CD4-positive, alpha-beta T cell (primary cell): ENCODE measurements at regions not wholly inside any gene's neighbourhood (a gene's known extent, or its start where the extent isn't known, plus 50 kb on each side); places are given as distances from the start of the nearest gene placed in this dataset.

Experiments used
- ATAC-seq: fragments of 200-7000 bp; cut with Tn5 transposase; one replicate; pipeline ENCODE4 v1.10.0; 2022; ENCODE audit warnings: mild to moderate bottlenecking; ENCODE audit not compliant: poor library complexity
- CTCF ChIA-PET: fragments of 350-600 bp; sonication (Branson Sonifier 250); formaldehyde crosslinking; loops from one replicate; lab custom pipeline; 2021; ENCODE audit warnings: antibody characterized with exemption, inconsistent platforms; lab: Charles Lee
- POLR2A ChIA-PET: fragments of 350-600 bp; sonication (Branson Sonifier 250); formaldehyde crosslinking; loops from one replicate; lab custom pipeline; 2021; ENCODE audit warnings: antibody characterized with exemption, inconsistent platforms; lab: Charles Lee
- DNase-seq, 14 experiments: peaks; one replicate each; pipeline ENCODE4 v3.0.0-alpha.2; 2013 to 2020; ENCODE audit warnings: mixed read lengths in 2 of 14
- H3K27ac ChIP-seq, 2 donors: one replicate each; pipeline versions ENCODE4 v1.5.1 to v1.7.0; 2013; ENCODE audit warnings: low read length in 2 of 2, low read depth in 1 of 2, mild to moderate bottlenecking in 1 of 2
- H3K27me3 ChIP-seq, 2 experiments: 1 replicate in 1 of 2; 2 replicates in 1 of 2; pipeline versions ENCODE4 v1.6.1 to v1.7.0; 2013; ENCODE audit warnings: low read length in 2 of 2, control low read depth in 1 of 2, mild to moderate bottlenecking in 1 of 2, moderate library complexity in 1 of 2; ENCODE audit not compliant: insufficient read depth in 2 of 2, control insufficient read depth in 1 of 2
- H3K36me3 ChIP-seq: one replicate; pipeline ENCODE4 v1.6.1; 2013; ENCODE audit warnings: low read length, control low read depth; ENCODE audit not compliant: insufficient read depth
- H3K4me1 ChIP-seq: one replicate; pipeline ENCODE4 v1.6.1; 2013; ENCODE audit warnings: low read length, control low read depth; ENCODE audit not compliant: insufficient read depth
- H3K4me3 ChIP-seq: one replicate; pipeline ENCODE4 v1.5.1; 2013; ENCODE audit warnings: mild to moderate bottlenecking, low read length, moderate library complexity
- H3K9me3 ChIP-seq, 2 experiments: 1 replicate in 1 of 2; 2 replicates in 1 of 2; pipeline versions ENCODE4 v1.6.1 to v1.7.0; 2013; ENCODE audit warnings: low read length in 2 of 2, mild to moderate bottlenecking in 2 of 2, control low read depth in 1 of 2, moderate library complexity in 1 of 2; ENCODE audit not compliant: control insufficient read depth in 1 of 2, insufficient read depth in 1 of 2
- H3K27ac Mint-ChIP-seq: one replicate; pipeline ENCODE4 v1.8.0; 2020; ENCODE audit warnings: mixed read lengths
- H3K27me3 Mint-ChIP-seq: one replicate; pipeline ENCODE4 v1.8.0; 2021; ENCODE audit warnings: mixed read lengths
- H3K36me3 Mint-ChIP-seq: one replicate; pipeline ENCODE4 v1.8.0; 2021; ENCODE audit warnings: low read depth, mixed read lengths
- H3K4me1 Mint-ChIP-seq: one replicate; pipeline ENCODE4 v1.8.0; 2021; ENCODE audit warnings: low read depth, mixed read lengths
- H3K4me3 Mint-ChIP-seq: one replicate; pipeline ENCODE4 v1.8.0; 2020; ENCODE audit warnings: mild to moderate bottlenecking, mixed read lengths
- H3K9me3 Mint-ChIP-seq: one replicate; pipeline ENCODE4 v1.8.0; 2020; ENCODE audit warnings: mixed read lengths
- CTCF ChIP-seq: fragments of 200-600 bp; IDR thresholded peaks from one replicate; pipeline ENCODE4 v1.8.0; 2022; ENCODE audit warnings: antibody characterized with exemption, mild to moderate bottlenecking
- intact Hi-C, 2 experiments: fragments of 100-400 bp; cut with DNase I in 1 of 2; cut with micrococcal nuclease in 1 of 2; formaldehyde crosslinking; loops; one replicate each; pipeline versions ENCODE4 v1.15.1 to v1.9.0; 2023 to 2025; cut with DNase I, micrococcal nuclease

DNA sequence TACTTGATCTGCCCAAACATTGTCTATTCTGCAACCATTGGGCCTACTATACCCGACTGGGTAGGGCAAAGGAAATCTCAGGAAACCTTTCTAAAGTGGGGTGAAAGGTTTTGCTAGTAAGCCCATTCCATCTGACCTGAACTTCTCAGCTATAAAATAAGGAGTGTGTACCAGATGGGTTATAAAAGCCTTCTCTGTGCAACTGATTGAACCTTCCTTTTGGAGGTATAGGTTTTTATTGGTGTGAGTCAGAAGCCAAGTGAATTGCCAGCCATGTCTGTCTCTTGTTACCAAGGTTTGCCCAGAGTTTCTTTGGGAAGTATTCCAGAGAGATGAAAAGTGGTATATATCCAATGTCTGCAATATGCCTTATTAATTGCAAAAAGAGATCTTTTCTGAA, 1271.0 kb upstream of the WWC1 start:
- intact Hi-C loops, result no loop called here
- H3K36me3 Mint-ChIP-seq, result no peaks in the 10 kb centered on the region
- Histone ChIP-seq H3K27me3 (no peaks in the 10 kb centered on the region), H3K4me3 (no peak overlapping the region), H3K36me3 (no peaks in the 10 kb centered on the region), H3K9me3 (peaks cover 0 to 7% of the 10 kb centered on the region in 2 experiments), H3K4me1 (no peaks in the 10 kb centered on the region), H3K27ac (no peak overlapping the region)
- H3K4me3 Mint-ChIP-seq, result no peak overlapping the region
- H3K27ac Mint-ChIP-seq, result no peak overlapping the region
- POLR2A ChIA-PET, result no interaction called here
- CTCF ChIA-PET, result no interaction called here
- DNase-seq (no peak), ATAC-seq (no peak)
- peaks cover 3% of the 10 kb centered on the region for H3K9me3 Mint-ChIP-seq
- no peaks in the 10 kb centered on the region for H3K27me3 Mint-ChIP-seq
- TF ChIP-seq CTCF, result no peak
- H3K4me1 Mint-ChIP-seq, result no peaks in the 10 kb centered on the region

DNA sequence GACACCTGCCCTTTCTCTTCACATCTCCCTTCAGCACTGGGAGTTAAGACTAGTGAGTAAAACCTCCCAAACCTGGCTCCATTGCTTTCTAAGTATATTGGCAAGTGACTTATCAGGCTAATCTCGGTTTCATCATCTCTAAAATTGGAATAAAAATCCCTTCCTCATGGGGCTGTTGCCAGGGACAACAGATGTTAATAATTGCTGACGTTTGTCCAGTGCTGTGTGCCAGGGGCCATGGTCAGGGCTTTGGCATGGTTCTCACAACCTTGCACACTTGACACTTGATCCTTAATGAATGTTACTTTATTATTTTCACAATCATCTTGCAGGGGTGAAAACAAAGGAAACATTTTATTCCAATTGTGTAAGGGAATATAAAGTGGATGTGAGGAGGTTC, 1262.0 kb upstream of the WWC1 start:
- no peaks in the 10 kb centered on the region for H3K4me1 Mint-ChIP-seq
- H3K9me3 ChIP-seq, result no peaks in the 10 kb centered on the region

DNA sequence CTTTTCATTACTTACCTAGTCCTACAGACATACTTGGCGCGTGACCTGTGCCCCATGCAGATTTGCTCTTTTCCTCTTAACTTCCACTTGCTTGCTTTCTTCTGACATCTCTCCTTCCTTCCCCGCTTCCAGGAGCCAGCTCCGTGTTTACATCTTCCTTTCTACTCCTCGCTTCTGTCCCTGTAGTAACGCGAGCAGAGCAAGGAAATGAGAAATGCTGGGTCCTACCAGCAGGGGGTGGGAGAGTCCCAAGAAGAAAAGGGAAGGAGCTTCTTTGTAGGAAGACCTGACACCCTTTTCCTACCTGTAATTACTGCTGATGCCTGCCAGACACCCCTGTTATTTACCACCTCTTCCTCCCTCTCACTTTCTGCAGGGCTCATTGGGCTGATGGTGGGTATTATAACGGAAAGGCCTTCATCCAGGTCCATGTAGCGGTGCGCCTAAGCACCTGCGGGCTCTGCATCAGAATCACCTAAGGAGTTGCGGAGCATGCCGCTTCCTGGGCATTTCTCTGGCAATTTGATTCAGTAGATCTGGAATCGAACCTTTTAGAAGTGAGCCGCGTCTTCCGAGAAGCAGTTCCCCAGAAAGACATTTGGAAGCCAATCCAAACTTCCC, 1260.8 kb upstream of the WWC1 start:
- Histone ChIP-seq H3K36me3 (no peaks in the 10 kb centered on the region), H3K9me3 (no peaks in the 10 kb centered on the region), H3K27me3 (no peaks in the 10 kb centered on the region), H3K4me3 (no peak overlapping the region), H3K27ac (no peak overlapping the region), H3K4me1 (no peaks in the 10 kb centered on the region)
- Mint-ChIP-seq H3K27me3 (no peaks in the 10 kb centered on the region), H3K27ac (no peak overlapping the region), H3K36me3 (no peaks in the 10 kb centered on the region), H3K9me3 (peaks cover 5% of the 10 kb centered on the region), H3K4me1 (no peaks in the 10 kb centered on the region), H3K4me3 (no peak overlapping the region)
- intact Hi-C loops, result no loop called here
- ATAC-seq (no peak), DNase-seq (no peak)
- TF ChIP-seq CTCF, result no peak
- POLR2A ChIA-PET, result no interaction called here
- CTCF ChIA-PET, result no interaction called here

More for the DNA sequence above, 1262.0 kb upstream of the WWC1 start:
- H3K27ac ChIP-seq, result no peak overlapping the region
- no peak overlapping the region for H3K4me3 ChIP-seq
- H3K36me3 ChIP-seq, result no peaks in the 10 kb centered on the region
- H3K27me3 Mint-ChIP-seq, result no peaks in the 10 kb centered on the region
- intact Hi-C loops, result no loop called here
- no peak for TF ChIP-seq CTCF
- no peaks in the 10 kb centered on the region for H3K27me3 ChIP-seq
- H3K27ac Mint-ChIP-seq, result no peak overlapping the region
- peaks cover 5% of the 10 kb centered on the region for H3K9me3 Mint-ChIP-seq
- CTCF ChIA-PET, result no interaction called here
- no peaks in the 10 kb centered on the region for H3K36me3 Mint-ChIP-seq
- H3K4me3 Mint-ChIP-seq, result no peak overlapping the region
- no peak for DNase-seq
- POLR2A ChIA-PET, result no interaction called here
- H3K4me1 ChIP-seq, result no peaks in the 10 kb centered on the region
- no peak for ATAC-seq
